ENCODE measurements at regions not wholly inside any gene's neighbourhood (a gene's known extent, or its start where the extent isn't known, plus 50 kb on each side); places are given as distances from the start of the nearest gene placed in this dataset.

DNA sequence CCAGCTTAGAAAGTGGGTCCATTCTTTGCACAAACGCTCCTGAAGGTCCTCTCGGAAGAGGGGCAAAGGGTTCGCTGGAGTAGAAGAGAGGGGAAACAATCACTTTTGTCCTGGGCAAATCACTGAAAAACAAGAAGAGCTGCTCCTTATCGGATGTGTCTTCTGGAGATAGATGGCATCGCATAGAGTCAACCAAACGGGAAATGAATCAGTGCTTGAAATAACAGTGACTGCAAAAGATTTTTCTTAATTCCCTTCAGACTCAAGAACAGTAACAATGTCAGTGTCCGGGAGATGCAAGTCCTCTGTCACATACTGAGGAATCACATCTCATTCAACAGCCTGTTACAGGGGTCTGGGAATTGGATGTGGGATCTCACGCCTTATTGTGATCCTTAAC is 78.8 kb upstream of the PCSK6 start:
- TF ChIP-seq, protein P1, sequence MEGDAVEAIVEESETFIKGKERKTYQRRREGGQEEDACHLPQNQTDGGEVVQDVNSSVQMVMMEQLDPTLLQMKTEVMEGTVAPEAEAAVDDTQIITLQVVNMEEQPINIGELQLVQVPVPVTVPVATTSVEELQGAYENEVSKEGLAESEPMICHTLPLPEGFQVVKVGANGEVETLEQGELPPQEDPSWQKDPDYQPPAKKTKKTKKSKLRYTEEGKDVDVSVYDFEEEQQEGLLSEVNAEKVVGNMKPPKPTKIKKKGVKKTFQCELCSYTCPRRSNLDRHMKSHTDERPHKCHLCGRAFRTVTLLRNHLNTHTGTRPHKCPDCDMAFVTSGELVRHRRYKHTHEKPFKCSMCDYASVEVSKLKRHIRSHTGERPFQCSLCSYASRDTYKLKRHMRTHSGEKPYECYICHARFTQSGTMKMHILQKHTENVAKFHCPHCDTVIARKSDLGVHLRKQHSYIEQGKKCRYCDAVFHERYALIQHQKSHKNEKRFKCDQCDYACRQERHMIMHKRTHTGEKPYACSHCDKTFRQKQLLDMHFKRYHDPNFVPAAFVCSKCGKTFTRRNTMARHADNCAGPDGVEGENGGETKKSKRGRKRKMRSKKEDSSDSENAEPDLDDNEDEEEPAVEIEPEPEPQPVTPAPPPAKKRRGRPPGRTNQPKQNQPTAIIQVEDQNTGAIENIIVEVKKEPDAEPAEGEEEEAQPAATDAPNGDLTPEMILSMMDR (IDR thresholded peaks at IDR 0.05): no peak
- no peak for TF ChIP-seq POLR2A (IDR thresholded peaks at IDR 0.05)
- TF ChIP-seq POLR2AphosphoS5 (IDR thresholded peaks at IDR 0.05): no peak

All from prostate gland (tissue), 2 donors.